GM18508 (cell line): ENCODE measurements at regions not wholly inside any gene's neighbourhood (a gene's known extent, or its start where the extent isn't known, plus 50 kb on each side); places are given as distances from the start of the nearest gene placed in this dataset.
"Not testable (repeated sequence)": the region's sequence is repeated elsewhere in the genome, so short reads cannot be mapped to it uniquely, and the experiment has no call there.

Experiments
- ATAC-seq: cut with Tn5 transposase; IDR thresholded peaks from one replicate; pipeline ENCODE4 v1.9.1; 2021; ENCODE audit warnings: moderate number of reproducible peaks; ENCODE audit not compliant: insufficient read depth, unreplicated experiment

DNA sequence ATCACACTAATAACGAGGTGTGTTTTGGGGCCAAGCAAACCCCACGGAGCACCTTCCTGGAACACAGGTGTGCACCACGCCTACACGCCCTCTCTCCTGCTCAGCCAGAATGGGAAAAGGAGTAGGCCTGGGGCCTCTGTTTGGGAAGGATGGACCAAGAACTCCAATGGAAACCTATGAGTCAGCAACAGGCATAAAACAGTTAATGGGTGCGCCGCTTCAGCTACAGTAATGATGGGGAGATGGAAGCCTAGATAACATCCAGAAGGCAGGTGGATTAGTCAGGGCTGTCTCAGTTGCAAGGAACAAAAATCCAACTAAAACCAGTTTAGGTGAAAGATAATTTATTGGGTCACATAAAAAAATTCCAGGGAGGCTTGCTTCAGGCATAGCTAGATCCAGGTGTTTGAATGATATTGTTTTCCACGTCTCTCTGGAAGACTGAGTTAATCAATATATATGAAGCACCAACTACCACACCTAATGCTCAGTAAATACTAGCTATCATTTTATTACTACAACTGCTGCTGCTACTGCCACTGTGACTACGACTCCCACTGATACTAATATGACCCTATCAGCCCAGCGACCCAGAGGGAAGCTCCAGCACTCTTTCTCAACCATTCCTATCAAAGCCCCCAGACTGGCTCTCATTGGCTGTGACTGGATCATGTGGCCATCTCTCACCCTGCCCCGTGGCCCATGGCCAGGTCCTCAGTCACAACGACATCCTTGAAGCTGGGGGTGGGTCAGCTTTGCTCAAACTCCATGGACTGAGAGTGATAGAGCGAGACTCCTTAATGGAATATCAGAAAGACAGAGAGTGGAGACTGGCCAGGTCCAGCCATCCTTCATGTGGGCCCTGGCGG lies 155.2 kb upstream of the PTPN1 start:
- ATAC-seq: no peak

GRCh38 chr20:50355590-50356524 lies 154.3 kb upstream of the PTPN1 start:
- ATAC-seq: no peak

- no peak for ATAC-seq
Observed at GRCh38 chr20:50356525-50356885, 153.7 kb upstream of the PTPN1 start.

DNA sequence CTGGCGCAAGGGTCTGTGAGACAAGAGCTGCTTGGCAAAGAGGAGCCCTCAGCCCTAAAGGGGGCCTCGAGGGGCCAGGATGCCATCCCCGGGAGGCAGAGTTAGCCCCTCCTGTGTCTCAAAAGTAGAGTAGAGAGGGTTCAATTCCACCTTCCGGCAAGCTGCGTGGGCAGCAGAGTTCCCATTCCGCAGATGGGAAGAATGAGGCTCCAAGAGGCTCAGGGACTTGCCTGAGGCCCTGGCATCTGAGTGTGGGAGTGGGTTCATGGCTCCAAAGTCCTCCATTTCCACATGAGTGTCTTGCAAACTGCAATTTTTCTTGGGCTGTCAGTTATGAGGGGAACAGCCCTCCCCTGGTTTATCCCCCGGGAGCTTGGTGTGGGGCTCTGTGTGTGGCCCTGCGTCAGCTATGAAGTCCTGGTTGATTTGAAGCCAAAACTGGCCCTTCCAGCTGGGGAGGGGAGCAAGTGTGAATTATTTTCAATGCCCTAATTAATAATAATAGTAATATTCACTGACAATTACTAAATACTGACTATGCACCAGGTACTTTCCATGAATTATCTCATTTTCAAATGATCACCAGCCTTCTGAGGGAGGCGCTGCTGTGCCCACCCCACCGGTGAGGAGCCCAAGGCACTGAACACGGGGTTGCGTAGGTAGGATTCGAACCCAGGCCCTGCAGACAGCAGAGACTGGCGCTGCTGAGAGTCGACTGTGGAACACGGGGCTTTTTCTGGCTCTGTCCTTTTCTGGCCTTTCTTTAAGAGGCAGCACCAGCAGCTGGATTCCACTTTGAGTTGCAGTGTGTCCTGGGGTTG lies 153.0 kb upstream of the PTPN1 start:
- ATAC-seq: no peak

DNA sequence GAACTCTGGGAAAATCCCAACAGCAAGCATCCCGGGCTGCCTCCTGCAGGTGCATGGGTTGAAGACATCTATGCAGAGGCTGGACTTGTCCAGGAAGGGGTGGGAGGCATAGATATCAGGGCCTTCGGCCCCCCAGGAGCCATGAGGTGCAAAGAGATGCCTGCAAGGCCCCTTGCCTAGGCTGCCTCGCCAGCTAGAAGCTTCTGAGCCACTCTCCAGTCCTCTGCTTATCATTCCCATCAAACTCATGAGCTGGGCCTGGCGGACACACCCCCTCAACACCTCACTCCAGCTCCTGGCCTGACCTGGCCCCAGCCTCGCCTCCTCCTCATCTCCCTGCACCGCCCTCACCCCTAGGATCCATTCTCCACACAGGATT lies 152.4 kb upstream of the PTPN1 start:
- ATAC-seq: no peak

GRCh38 chr20:50358166-50358565 lies 152.0 kb upstream of the PTPN1 start:
- ATAC-seq: no peak

DNA sequence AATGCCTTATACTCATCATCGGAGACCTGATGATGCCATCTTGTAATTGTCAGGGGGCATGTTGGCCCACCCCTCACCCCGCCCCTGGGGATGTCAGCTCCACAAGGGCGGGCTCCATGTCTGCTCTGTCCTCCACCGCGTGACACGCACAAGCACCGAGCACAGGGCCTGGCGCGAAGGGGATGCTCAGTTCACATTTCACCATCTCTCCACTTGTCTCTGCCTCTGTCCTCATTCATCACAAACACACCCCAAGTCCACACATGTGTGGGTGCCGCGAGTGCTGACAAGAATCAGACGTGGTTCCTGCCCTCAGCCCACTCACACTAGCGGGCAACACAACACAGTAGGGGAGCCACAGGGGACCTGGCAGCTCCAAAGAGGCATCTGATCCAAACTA lies 151.2 kb upstream of the PTPN1 start:
- no peak for ATAC-seq

DNA sequence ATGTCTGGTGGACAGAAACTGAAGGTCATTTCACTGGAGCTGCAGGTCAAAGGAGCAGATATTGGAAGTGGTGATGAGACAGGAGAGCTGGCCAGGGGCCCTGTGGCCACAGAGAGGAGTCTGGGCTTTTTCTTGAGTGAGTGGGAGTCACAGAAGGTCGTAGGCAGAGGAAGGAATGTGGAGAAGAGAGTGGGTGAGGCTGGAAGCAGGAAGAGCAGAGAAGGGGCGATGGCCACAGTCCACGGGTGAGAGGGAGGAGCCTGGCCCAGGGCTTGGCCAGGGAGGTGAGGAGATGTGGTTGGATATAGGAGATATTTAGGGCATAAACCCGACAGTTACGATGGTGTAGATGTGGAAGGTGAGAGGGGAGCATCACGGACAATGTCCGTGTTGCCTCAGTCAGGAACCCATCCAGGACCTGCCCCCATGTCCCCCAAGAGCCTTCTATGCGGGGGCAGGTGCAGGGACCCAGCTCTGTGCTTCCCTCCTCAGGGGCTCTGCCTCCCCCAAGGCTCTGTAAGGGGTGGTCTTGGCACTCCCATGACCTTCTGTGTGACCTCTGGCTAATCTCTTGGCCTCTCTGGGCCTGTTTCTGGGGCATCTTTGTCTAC lies 150.5 kb upstream of the PTPN1 start:
- no peak for ATAC-seq

GRCh38 chr20:50360218-50360672 lies 149.9 kb upstream of the PTPN1 start:
- ATAC-seq: no peak

DNA sequence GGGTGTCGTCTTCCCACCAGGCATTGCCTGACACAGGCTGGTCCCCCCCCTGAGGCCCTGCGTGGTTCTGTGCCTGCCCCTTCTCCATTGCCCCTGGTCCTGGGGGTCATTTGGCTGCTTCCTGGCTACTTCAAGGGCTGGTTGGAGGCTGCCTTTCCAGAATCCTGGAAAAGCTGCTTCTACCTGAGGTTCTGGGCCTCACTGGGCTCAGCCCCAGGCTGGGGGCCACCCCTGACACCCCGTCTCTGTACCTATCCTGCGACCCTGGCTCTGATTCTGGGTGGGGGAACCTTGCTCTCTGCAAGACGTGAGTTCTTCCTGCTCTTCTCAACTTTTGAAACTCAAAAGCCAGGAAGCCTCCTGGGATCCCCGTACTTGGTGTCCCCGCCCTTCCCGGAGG lies 149.3 kb upstream of the PTPN1 start:
- ATAC-seq: no peak

DNA sequence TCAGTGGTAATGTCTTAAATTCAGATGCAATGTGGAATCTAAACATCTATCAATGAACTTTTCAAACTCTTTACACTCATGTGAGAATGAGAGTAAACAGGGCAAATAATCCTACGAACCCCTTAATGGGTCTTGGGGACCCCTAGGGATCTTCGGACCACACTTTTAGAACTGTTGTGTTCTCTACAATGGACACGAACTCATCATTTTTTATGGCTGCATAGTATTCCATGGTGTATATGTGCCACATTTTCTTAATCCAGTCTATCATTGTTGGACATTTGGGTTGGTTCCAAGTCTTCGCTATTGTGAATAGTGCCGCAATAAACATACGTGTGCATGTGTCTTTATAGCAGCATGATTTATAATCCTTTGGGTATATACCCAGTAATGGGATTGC lies 148.0 kb upstream of the PTPN1 start:
- not testable (repeated sequence) for ATAC-seq

DNA sequence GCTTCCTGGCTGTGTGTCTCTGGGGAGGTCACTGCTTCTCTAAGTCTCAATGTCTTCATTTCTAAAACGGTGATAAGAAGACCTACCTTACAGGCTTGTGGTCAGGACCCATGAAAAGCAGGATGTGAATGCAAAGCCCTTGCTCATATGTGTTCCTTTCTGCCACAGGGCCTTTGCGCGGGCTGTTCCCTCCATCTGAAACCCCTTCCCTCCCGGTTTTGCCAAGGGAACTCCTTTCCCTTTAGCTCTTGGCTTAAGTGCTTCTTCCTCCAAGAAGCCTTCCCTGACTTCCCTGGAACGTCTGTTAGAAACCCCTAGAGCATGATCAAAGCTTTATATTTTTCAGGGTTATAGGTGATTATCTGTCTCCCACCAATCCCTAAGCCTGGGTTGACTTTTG lies 147.2 kb upstream of the PTPN1 start:
- no peak for ATAC-seq

- no peak for ATAC-seq
Observed at GRCh38 chr20:50363479-50363878, 146.7 kb upstream of the PTPN1 start.

DNA sequence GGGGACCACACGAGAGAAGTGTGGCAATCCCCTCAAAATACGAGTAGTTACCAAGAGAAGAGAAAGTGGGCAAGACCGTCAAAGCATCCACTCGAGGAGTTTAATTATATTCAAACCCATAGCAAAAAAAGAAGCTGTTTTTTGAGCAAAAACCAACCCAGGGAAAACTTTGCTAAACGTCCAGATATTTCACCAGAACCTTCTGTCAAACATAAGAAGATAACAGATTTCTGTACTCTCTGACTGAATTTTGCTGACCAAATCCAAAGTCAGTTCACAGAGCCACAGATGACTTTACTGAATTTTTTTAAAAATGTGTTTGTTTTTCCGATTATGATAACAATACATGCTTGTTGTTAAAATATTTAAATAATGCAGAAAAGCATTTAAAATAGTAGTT lies 145.6 kb upstream of the PTPN1 start:
- no peak for ATAC-seq

- ATAC-seq: no peak
Observed at GRCh38 chr20:50366270-50367103, 143.7 kb upstream of the PTPN1 start.

DNA sequence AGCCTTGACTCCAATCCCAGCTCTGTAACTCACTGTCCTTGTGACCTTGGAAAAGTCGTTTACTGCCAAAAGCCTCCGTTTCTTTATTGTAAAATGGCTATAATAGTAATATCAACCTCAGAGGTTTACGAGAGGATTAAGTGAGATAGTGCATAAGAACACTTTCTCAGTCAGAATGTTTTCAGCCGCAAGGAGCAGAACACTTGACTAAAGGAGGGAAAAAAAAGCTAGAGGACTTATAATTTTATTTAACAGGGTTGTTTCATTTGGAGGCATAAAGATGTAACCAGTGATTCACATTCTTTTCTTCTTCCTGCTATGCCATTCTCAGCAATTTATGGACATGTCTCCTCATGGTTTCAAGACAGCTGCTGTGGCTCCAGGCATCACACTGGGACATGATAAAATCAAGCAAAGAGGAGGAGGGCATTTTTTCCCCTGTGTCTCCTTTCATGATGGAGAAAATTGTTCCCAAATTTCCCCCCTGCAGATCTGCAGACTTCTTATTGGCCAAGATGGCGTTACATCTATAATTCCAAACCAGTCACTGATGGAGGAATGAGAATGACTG lies 143.0 kb upstream of the PTPN1 start:
- no peak for ATAC-seq

DNA sequence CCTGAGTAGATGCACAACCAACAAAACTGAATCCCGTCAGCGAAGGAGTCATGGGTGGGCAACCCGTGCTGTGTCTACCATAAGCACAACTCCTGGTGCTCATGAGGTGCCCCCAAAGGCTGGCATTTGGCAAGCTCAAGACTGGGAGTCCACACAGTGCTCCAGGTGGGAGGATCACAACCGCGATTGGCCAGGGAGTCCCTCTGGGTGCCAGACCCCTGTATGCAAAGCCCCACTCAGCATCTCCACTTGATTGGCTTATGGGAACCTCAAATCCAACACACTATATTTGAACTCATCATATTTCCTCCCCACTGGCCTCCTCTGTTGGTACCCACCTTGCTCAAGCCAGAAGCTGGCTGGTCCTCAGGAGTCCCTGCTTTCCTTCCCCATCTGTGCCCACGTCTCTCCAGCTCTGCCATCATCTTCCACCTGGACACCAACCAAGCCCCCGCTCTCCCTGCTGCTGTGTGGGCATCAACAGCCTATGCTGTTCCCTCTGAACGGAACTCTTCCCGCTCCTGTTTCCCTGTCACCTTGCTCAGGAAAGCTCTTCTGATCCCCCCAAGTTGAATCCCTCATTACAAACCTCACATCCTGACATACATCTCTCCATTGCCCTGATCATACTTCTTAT lies 142.3 kb upstream of the PTPN1 start:
- ATAC-seq: no peak

DNA sequence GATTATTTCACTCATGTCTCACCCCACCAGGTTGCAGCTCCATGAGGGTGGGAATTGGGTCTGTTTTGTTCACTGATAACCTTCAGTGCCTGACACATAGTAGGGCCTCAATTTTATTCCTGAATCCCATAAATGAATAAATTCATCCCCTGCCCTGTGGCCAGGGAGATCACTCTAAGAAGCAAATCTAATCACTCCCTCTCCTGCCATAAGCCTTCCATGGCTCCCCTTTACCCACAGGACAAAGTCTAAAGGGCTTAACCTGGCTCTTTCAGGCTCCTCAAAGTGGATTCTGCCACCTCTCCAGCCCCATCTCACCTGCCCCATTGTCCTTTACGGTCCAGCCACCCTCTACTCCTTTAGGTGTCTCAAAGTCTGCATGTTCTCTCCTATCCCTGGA lies 141.8 kb upstream of the PTPN1 start:
- no peak for ATAC-seq
